ENCODE measurements at regions not wholly inside any gene's neighbourhood (a gene's known extent, or its start where the extent isn't known, plus 50 kb on each side); places are given as distances from the start of the nearest gene placed in this dataset.

DNA sequence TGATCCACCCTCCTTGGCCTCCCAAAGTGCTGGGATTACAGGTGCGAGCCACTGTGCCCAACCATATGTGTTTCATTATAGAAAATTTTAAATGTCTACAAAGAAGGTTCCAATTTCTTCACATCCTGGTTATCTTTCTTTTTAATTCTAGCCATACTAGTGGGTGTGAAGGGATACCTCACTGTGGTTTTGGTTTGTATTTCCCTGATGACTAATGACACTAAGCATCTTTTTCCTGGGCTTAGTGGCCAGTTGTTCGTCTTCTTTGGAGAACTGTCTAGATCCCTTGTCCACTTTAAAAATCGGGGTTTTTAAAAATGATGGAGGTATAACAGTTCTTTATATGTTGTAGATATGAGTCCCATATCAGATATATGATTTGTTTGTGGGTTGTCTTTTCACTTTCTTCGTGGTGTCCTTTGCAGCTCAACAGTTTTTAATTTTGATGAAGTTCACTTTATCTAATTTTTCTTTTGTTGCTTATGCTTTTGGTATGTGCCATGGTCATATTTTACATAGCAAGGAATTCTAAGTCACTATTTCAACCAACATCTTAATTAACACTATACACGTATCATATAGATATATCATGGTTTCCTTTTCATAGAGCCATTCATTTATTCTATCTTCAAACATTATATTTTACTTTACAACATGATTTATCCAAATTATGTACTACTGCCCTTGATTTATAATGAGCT is 135.0 kb upstream of the RIOK3 start:
- intact Hi-C loops (cut with DNase I): no loop called here
- 86% methylated on average over 5 of the region's 5 CpGs for WGBS

DNA sequence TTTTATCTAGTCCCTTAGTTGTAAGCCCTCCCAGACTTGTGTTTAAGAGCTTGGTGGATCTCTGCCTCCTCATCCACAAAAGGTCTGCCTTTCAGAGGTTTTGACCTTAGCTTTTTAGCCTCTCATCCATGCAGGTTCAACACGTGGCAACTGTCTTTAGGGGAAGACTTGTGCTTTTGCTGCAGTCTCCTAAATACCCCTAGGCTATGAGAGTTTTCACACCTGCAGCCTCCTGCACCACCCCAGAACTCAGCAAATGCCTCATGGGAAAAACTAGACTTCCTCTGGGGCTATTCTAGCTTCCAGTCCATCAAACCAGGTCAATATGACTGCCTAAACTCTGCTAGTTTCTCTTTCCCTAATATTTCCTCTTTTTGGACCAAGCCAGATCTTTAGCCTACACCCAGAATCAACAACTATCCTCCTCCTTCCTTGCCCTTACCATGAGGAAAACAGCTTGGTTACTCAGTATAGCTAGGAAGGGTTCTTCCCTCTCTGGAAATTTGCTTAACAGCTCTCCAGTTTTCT is 132.3 kb upstream of the RIOK3 start:
- TF ChIP-seq EP300 (IDR thresholded peaks at IDR 0.05) (no peak), POLR2A (IDR thresholded peaks at IDR 0.05; ENCODE audit: low read depth) (no peak), POLR2AphosphoS5 (IDR thresholded peaks at IDR 0.05) (no peak)
- TF ChIP-seq, protein P1, sequence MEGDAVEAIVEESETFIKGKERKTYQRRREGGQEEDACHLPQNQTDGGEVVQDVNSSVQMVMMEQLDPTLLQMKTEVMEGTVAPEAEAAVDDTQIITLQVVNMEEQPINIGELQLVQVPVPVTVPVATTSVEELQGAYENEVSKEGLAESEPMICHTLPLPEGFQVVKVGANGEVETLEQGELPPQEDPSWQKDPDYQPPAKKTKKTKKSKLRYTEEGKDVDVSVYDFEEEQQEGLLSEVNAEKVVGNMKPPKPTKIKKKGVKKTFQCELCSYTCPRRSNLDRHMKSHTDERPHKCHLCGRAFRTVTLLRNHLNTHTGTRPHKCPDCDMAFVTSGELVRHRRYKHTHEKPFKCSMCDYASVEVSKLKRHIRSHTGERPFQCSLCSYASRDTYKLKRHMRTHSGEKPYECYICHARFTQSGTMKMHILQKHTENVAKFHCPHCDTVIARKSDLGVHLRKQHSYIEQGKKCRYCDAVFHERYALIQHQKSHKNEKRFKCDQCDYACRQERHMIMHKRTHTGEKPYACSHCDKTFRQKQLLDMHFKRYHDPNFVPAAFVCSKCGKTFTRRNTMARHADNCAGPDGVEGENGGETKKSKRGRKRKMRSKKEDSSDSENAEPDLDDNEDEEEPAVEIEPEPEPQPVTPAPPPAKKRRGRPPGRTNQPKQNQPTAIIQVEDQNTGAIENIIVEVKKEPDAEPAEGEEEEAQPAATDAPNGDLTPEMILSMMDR (IDR thresholded peaks at IDR 0.05): no peak
- Histone ChIP-seq H3K27me3 (no peaks in the 10 kb centered on the region), H3K36me3 (no peaks in the 10 kb centered on the region), H3K4me1 (no peaks in the 10 kb centered on the region), H3K27ac (replicated peaks in 1 of 4) (no peak overlapping the region), H3K9me3 (no peaks in the 10 kb centered on the region), H3K4me3 (no peak overlapping the region)
- peak; percentile 50 for DNase-seq (ENCODE audit: extremely low spot score)
- 71% methylated on average over 1 of the region's 1 CpG for WGBS
- intact Hi-C loops (cut with DNase I): no loop called here

More for the DNA sequence above, 135.0 kb upstream of the RIOK3 start:
- H3K27me3 ChIP-seq: no peaks in the 10 kb centered on the region
- no peak for DNase-seq (ENCODE audit: extremely low spot score)
- no peak overlapping the region for H3K4me3 ChIP-seq
- H3K4me1 ChIP-seq: no peaks in the 10 kb centered on the region
- H3K27ac ChIP-seq (replicated peaks in 1 of 4): no peak overlapping the region
- no peaks in the 10 kb centered on the region for H3K36me3 ChIP-seq
- H3K9me3 ChIP-seq: no peaks in the 10 kb centered on the region
- TF ChIP-seq POLR2A (IDR thresholded peaks at IDR 0.05; ENCODE audit: low read depth): no peak
- TF ChIP-seq, protein P1 (IDR thresholded peaks at IDR 0.05): no peak

DNA sequence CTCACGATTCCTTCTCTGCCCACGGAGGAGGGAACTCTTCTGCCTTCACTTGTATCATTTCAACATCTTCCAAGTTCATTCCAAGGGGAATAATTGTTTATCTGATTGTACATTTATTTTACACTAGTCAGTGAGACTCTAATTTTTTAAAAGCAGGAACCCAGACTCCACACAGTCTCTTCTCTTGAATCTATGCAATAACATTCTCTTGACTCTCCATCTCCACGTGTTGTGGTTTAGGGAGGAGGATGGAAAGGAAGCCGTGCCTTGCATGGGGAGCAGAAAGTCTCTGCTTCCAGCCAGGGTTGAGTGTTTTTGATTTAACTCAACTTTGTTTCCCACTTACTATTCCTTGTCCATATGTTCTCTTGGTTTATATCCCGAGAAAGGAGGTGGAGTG is 131.1 kb upstream of the RIOK3 start:
- 80% methylated on average over 5 of the region's 5 CpGs for WGBS
- DNase-seq (ENCODE audit: extremely low spot score): no peak

DNA sequence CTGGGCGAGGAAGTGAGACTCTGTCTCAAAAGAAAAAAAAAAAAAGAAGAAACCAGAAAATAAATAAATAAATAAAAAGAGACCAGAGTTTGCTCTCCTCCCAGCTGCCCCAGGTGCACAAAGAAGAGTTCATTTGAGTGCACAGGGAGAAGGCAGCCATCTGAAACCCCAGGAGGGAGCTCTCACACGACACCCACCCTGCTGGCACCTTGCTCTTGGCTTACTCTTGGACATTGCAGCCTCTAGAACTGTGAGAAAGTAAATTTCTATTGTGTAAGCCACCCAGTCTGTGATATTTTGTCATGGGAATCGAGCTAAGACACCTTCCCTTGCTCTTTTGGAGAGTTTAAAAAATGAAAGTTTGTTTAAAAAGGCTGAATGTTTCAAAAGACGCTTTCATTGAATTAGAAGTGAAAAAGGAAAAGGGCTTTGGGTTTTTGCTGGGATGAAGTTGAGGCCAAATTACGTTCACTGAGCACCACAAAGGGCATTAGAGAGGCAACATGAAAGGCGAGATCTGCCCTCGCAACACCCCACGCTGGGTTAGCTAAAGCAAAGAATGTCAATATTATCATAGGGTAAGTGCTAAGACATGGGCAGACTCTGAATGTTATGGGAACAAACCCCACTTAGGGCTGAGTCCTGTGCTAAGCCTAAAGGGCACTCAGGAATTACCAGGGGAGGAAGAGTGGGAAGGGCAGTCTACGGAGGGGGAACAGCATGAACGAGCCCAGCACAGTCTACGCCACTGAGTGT is 128.9 kb upstream of the RIOK3 start:
- Histone ChIP-seq H3K27ac (replicated peaks in 1 of 4) (no peak overlapping the region), H3K27me3 (no peaks in the 10 kb centered on the region), H3K9me3 (no peaks in the 10 kb centered on the region), H3K36me3 (no peaks in the 10 kb centered on the region), H3K4me1 (no peaks in the 10 kb centered on the region), H3K4me3 (no peak overlapping the region)
- intact Hi-C loops (cut with DNase I): no loop called here
- WGBS: 93% methylated on average over 11 of the region's 11 CpGs
- TF ChIP-seq, protein P1 (IDR thresholded peaks at IDR 0.05): no peak
- no peak for TF ChIP-seq POLR2A (IDR thresholded peaks at IDR 0.05; ENCODE audit: low read depth)
- no peak for TF ChIP-seq POLR2AphosphoS5 (IDR thresholded peaks at IDR 0.05)
- TF ChIP-seq EP300 (IDR thresholded peaks at IDR 0.05): no peak
- DNase-seq (ENCODE audit: extremely low spot score): no peak

More for the DNA sequence above, 131.1 kb upstream of the RIOK3 start:
- H3K27me3 ChIP-seq: no peaks in the 10 kb centered on the region
- intact Hi-C loops (cut with DNase I): no loop called here
- TF ChIP-seq, protein P1 (IDR thresholded peaks at IDR 0.05): no peak
- TF ChIP-seq EP300 (IDR thresholded peaks at IDR 0.05): no peak
- TF ChIP-seq POLR2AphosphoS5 (IDR thresholded peaks at IDR 0.05): no peak
- TF ChIP-seq POLR2A (IDR thresholded peaks at IDR 0.05; ENCODE audit: low read depth): no peak
- no peak overlapping the region for H3K27ac ChIP-seq (replicated peaks in 1 of 4)
- no peaks in the 10 kb centered on the region for H3K9me3 ChIP-seq
- H3K4me1 ChIP-seq: no peaks in the 10 kb centered on the region
- H3K36me3 ChIP-seq: no peaks in the 10 kb centered on the region
- no peak overlapping the region for H3K4me3 ChIP-seq
